ENCODE measurements at regions not wholly inside any gene's neighbourhood (a gene's known extent, or its start where the extent isn't known, plus 50 kb on each side); places are given as distances from the start of the nearest gene placed in this dataset.

- Histone ChIP-seq H3K9ac (ENCODE audit: insufficient read depth, low read length) (no peak overlapping the region), H3K27me3 (ENCODE audit: control insufficient read depth, insufficient read depth, low read length) (no peaks in the 10 kb centered on the region), H3K79me2 (ENCODE audit: control insufficient read depth, insufficient read depth, low read length) (no peaks in the 10 kb centered on the region), H3K4me3 (replicated peaks in 1 of 4; ENCODE audit: control extremely low read depth in 1 of 4, insufficient read depth in 1 of 4, low read depth in 3 of 4, low read length in 4 of 4) (no peak overlapping the region), H4K20me1 (ENCODE audit: control insufficient read depth, extremely low read depth, insufficient read depth, low read length) (no peaks in the 10 kb centered on the region), H3K9me3 (ENCODE audit: control insufficient read depth, insufficient read depth, low read depth, low read length) (no peaks in the 10 kb centered on the region), H3K4me1 (ENCODE audit: control insufficient read depth, extremely low read depth, insufficient read depth, low read length) (no peaks in the 10 kb centered on the region), H3K36me3 (ENCODE audit: control insufficient read depth, insufficient read depth, low read length) (no peaks in the 10 kb centered on the region), H2AFZ (ENCODE audit: low read length) (no peak overlapping the region), H3K27ac (ENCODE audit: insufficient read depth, low read length) (no peak overlapping the region), H3K4me2 (ENCODE audit: extremely low read depth, insufficient read depth, low read length) (no peak overlapping the region)
- no peak for DNase-seq (ENCODE audit: low read depth in 2 of 2)
- TF ChIP-seq EZH2 (IDR thresholded peaks at IDR 0.05; ENCODE audit: low read length, missing control alignments): no peak
- TF ChIP-seq, protein P1, sequence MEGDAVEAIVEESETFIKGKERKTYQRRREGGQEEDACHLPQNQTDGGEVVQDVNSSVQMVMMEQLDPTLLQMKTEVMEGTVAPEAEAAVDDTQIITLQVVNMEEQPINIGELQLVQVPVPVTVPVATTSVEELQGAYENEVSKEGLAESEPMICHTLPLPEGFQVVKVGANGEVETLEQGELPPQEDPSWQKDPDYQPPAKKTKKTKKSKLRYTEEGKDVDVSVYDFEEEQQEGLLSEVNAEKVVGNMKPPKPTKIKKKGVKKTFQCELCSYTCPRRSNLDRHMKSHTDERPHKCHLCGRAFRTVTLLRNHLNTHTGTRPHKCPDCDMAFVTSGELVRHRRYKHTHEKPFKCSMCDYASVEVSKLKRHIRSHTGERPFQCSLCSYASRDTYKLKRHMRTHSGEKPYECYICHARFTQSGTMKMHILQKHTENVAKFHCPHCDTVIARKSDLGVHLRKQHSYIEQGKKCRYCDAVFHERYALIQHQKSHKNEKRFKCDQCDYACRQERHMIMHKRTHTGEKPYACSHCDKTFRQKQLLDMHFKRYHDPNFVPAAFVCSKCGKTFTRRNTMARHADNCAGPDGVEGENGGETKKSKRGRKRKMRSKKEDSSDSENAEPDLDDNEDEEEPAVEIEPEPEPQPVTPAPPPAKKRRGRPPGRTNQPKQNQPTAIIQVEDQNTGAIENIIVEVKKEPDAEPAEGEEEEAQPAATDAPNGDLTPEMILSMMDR (conservative IDR thresholded peaks at IDR 0.05 in 1 of 2, IDR thresholded peaks at IDR 0.05 in 1 of 2; ENCODE audit: low read depth in 1 of 2, low read length in 2 of 2): no peak
Measured at GRCh38 chr5:91910655-91911054, 527.5 kb upstream of the ARRDC3 start.

- no peak for TF ChIP-seq EZH2 (IDR thresholded peaks at IDR 0.05; ENCODE audit: low read length, missing control alignments)
- TF ChIP-seq, protein P1 (conservative IDR thresholded peaks at IDR 0.05 in 1 of 2, IDR thresholded peaks at IDR 0.05 in 1 of 2; ENCODE audit: low read depth in 1 of 2, low read length in 2 of 2): no peak
- Histone ChIP-seq H3K27ac (ENCODE audit: insufficient read depth, low read length) (no peak overlapping the region), H3K36me3 (ENCODE audit: control insufficient read depth, insufficient read depth, low read length) (no peaks in the 10 kb centered on the region), H4K20me1 (ENCODE audit: control insufficient read depth, extremely low read depth, insufficient read depth, low read length) (no peaks in the 10 kb centered on the region), H3K9me3 (ENCODE audit: control insufficient read depth, insufficient read depth, low read depth, low read length) (no peaks in the 10 kb centered on the region), H3K79me2 (ENCODE audit: control insufficient read depth, insufficient read depth, low read length) (no peaks in the 10 kb centered on the region), H3K27me3 (ENCODE audit: control insufficient read depth, insufficient read depth, low read length) (no peaks in the 10 kb centered on the region), H3K9ac (ENCODE audit: insufficient read depth, low read length) (no peak overlapping the region), H3K4me2 (ENCODE audit: extremely low read depth, insufficient read depth, low read length) (no peak overlapping the region), H3K4me3 (replicated peaks in 1 of 4; ENCODE audit: control extremely low read depth in 1 of 4, insufficient read depth in 1 of 4, low read depth in 3 of 4, low read length in 4 of 4) (no peak overlapping the region), H2AFZ (ENCODE audit: low read length) (no peak overlapping the region), H3K4me1 (ENCODE audit: control insufficient read depth, extremely low read depth, insufficient read depth, low read length) (no peaks in the 10 kb centered on the region)
- no peak for DNase-seq (ENCODE audit: low read depth in 2 of 2)
Measured at GRCh38 chr5:91910247-91910646, 527.1 kb upstream of the ARRDC3 start.

GRCh38 chr5:91906494-91906893 lies 523.4 kb upstream of the ARRDC3 start:
- DNase-seq (ENCODE audit: low read depth in 2 of 2): no peak
- H4K20me1 ChIP-seq (ENCODE audit: control insufficient read depth, extremely low read depth, insufficient read depth, low read length): no peaks in the 10 kb centered on the region

More at GRCh38 chr5:91906494-91906893, 523.4 kb upstream of the ARRDC3 start:
- H2AFZ ChIP-seq (ENCODE audit: low read length): no peak overlapping the region
- H3K79me2 ChIP-seq (ENCODE audit: control insufficient read depth, insufficient read depth, low read length): no peaks in the 10 kb centered on the region
- no peak overlapping the region for H3K4me3 ChIP-seq (replicated peaks in 1 of 4; ENCODE audit: control extremely low read depth in 1 of 4, insufficient read depth in 1 of 4, low read depth in 3 of 4, low read length in 4 of 4)
- no peak overlapping the region for H3K4me2 ChIP-seq (ENCODE audit: extremely low read depth, insufficient read depth, low read length)
- H3K9ac ChIP-seq (ENCODE audit: insufficient read depth, low read length): no peak overlapping the region
- no peaks in the 10 kb centered on the region for H3K36me3 ChIP-seq (ENCODE audit: control insufficient read depth, insufficient read depth, low read length)
- TF ChIP-seq EZH2 (IDR thresholded peaks at IDR 0.05; ENCODE audit: low read length, missing control alignments): no peak
- TF ChIP-seq, protein P1 (conservative IDR thresholded peaks at IDR 0.05 in 1 of 2, IDR thresholded peaks at IDR 0.05 in 1 of 2; ENCODE audit: low read depth in 1 of 2, low read length in 2 of 2): no peak
- H3K27me3 ChIP-seq (ENCODE audit: control insufficient read depth, insufficient read depth, low read length): no peaks in the 10 kb centered on the region
- H3K4me1 ChIP-seq (ENCODE audit: control insufficient read depth, extremely low read depth, insufficient read depth, low read length): no peaks in the 10 kb centered on the region
- H3K27ac ChIP-seq (ENCODE audit: insufficient read depth, low read length): no peak overlapping the region
- H3K9me3 ChIP-seq (ENCODE audit: control insufficient read depth, insufficient read depth, low read depth, low read length): no peaks in the 10 kb centered on the region

Data from fibroblast of lung (primary cell).